Left renal cortex interstitium (tissue), 4 donors: ENCODE measurements at regions not wholly inside any gene's neighbourhood (a gene's known extent, or its start where the extent isn't known, plus 50 kb on each side); places are given as distances from the start of the nearest gene placed in this dataset.
"Not testable (repeated sequence)": the region's sequence is repeated elsewhere in the genome, so short reads cannot be mapped to it uniquely, and the experiment has no call there.

Experiments used
- DNase-seq, 4 donors: peaks; one replicate each; pipeline ENCODE4 v3.0.0-alpha.2; 2013; ENCODE audit warnings: low read depth in 4 of 4, low spot score in 2 of 4, missing footprints in 1 of 4

GRCh38 chr6:8181160-8181881 lies 79.0 kb upstream of the EEF1E1 start:
- DNase-seq: no peak

GRCh38 chr6:8180327-8181159 lies 78.2 kb upstream of the EEF1E1 start:
- DNase-seq: no peak

- no peak for DNase-seq
Measured at GRCh38 chr6:8177721-8178120, 75.4 kb upstream of the EEF1E1 start.

- no peak for DNase-seq
Measured at GRCh38 chr6:8175046-8175777, 72.9 kb upstream of the EEF1E1 start.

GRCh38 chr6:8174571-8174970 lies 72.2 kb upstream of the EEF1E1 start:
- DNase-seq: no peak

- no peak for DNase-seq
Measured at GRCh38 chr6:8172530-8172929, 70.2 kb upstream of the EEF1E1 start.

GRCh38 chr6:8170754-8171153 lies 68.4 kb upstream of the EEF1E1 start:
- DNase-seq: no peak

- DNase-seq: no peak
Measured at GRCh38 chr6:8170245-8170644, 67.9 kb upstream of the EEF1E1 start.

- DNase-seq: no peak
Measured at GRCh38 chr6:8166156-8166555, 63.8 kb upstream of the EEF1E1 start.

GRCh38 chr6:8165008-8165407 lies 62.7 kb upstream of the EEF1E1 start:
- not testable (repeated sequence) for DNase-seq

- not testable (repeated sequence) for DNase-seq
Measured at GRCh38 chr6:8164281-8164680, 61.9 kb upstream of the EEF1E1 start.

GRCh38 chr6:8159966-8160365 lies 57.6 kb upstream of the EEF1E1 start:
- DNase-seq: no peak

GRCh38 chr6:8157839-8158238 lies 55.5 kb upstream of the EEF1E1 start:
- DNase-seq: no peak

- no peak for DNase-seq
Measured at GRCh38 chr6:8155259-8156012, 53.1 kb upstream of the EEF1E1 start.
